ENCODE measurements at regions not wholly inside any gene's neighbourhood (a gene's known extent, or its start where the extent isn't known, plus 50 kb on each side); places are given as distances from the start of the nearest gene placed in this dataset.

DNA sequence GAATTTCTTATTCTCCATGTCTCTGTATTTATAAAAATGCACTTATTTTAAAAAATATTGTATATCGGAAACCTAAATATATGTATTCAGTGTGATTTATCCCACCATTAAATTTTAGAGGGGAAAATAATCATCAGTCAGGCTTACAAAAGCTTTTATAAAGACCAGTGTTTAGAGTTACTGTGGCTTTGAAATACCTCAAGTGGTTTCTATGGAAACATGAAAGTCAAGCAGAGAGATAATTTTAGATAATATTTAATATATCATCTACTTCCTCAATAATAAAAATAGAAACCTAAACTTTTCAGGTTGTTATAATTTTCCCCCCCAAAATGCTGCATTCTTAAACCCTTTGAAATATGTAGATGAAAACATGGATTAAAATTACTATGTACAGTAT is 332.9 kb upstream of the PITX2 start:
- Histone ChIP-seq H3K36me3 (ENCODE audit: control insufficient read depth, insufficient read depth, low read length) (no peaks in the 10 kb centered on the region), H3K4me3 (ENCODE audit: low read depth, low read length) (no peak overlapping the region), H3K9me3 (ENCODE audit: control insufficient read depth, insufficient read depth, low read depth, low read length) (no peaks in the 10 kb centered on the region), H3K9ac (ENCODE audit: low read length) (no peak overlapping the region), H3K4me1 (ENCODE audit: control insufficient read depth, insufficient read depth, low read length) (peaks cover 4% of the 10 kb centered on the region; the same call in 1 of the 2 replicates), H3K27me3 (ENCODE audit: control insufficient read depth, insufficient read depth, low read length) (no peaks in the 10 kb centered on the region), H3K27ac (ENCODE audit: low read depth, low read length) (no peak overlapping the region)

- Histone ChIP-seq H3K27ac (ENCODE audit: low read depth, low read length) (no peak overlapping the region), H3K4me1 (ENCODE audit: control insufficient read depth, insufficient read depth, low read length) (peaks cover 9% of the 10 kb centered on the region; the same call in 1 of the 2 replicates), H3K9ac (ENCODE audit: low read length) (no peak overlapping the region), H3K36me3 (ENCODE audit: control insufficient read depth, insufficient read depth, low read length) (no peaks in the 10 kb centered on the region), H3K9me3 (ENCODE audit: control insufficient read depth, insufficient read depth, low read depth, low read length) (no peaks in the 10 kb centered on the region), H3K27me3 (ENCODE audit: control insufficient read depth, insufficient read depth, low read length) (no peaks in the 10 kb centered on the region), H3K4me3 (ENCODE audit: low read depth, low read length) (no peak overlapping the region)
Observed at GRCh38 chr4:110959041-110959643, 336.3 kb upstream of the PITX2 start.

DNA sequence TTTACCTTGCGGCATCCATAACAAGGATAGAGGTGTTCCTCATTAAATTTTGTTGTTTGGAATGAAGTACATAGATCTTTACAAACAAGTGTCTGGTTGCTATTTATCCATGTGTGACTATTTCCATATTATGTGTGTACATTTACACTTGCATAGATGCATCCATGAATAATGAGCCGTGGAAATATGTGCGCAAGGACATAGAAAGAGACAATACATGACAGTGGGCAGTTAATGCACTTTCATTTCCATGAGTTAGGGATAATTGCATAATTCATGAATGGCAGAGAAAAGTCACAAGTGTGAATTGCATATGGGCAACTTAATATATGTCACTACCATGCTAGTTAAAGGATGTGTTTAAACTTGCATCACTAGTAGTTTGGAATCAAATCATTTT is 338.2 kb upstream of the PITX2 start:
- Histone ChIP-seq H3K9ac (ENCODE audit: low read length) (no peak overlapping the region), H3K27ac (ENCODE audit: low read depth, low read length) (no peak overlapping the region), H3K9me3 (ENCODE audit: control insufficient read depth, insufficient read depth, low read depth, low read length) (no peaks in the 10 kb centered on the region), H3K27me3 (ENCODE audit: control insufficient read depth, insufficient read depth, low read length) (no peaks in the 10 kb centered on the region), H3K36me3 (ENCODE audit: control insufficient read depth, insufficient read depth, low read length) (no peaks in the 10 kb centered on the region), H3K4me3 (ENCODE audit: low read depth, low read length) (no peak overlapping the region), H3K4me1 (ENCODE audit: control insufficient read depth, insufficient read depth, low read length) (peaks cover 6% of the 10 kb centered on the region; the same call in 1 of the 2 replicates)

GRCh38 chr4:110962616-110963015 is 339.7 kb upstream of the PITX2 start:
- Histone ChIP-seq H3K4me3 (ENCODE audit: low read depth, low read length) (no peak overlapping the region), H3K9ac (ENCODE audit: low read length) (no peak overlapping the region), H3K36me3 (ENCODE audit: control insufficient read depth, insufficient read depth, low read length) (no peaks in the 10 kb centered on the region), H3K27me3 (ENCODE audit: control insufficient read depth, insufficient read depth, low read length) (no peaks in the 10 kb centered on the region), H3K4me1 (ENCODE audit: control insufficient read depth, insufficient read depth, low read length) (peaks cover 6% of the 10 kb centered on the region; the same call in 1 of the 2 replicates), H3K27ac (ENCODE audit: low read depth, low read length) (no peak overlapping the region), H3K9me3 (ENCODE audit: control insufficient read depth, insufficient read depth, low read depth, low read length) (no peaks in the 10 kb centered on the region)

- no peak overlapping the region for H3K4me3 ChIP-seq (ENCODE audit: low read depth, low read length)
- no peak overlapping the region for H3K27ac ChIP-seq (ENCODE audit: low read depth, low read length)
- no peaks in the 10 kb centered on the region for H3K27me3 ChIP-seq (ENCODE audit: control insufficient read depth, insufficient read depth, low read length)
- H3K36me3 ChIP-seq (ENCODE audit: control insufficient read depth, insufficient read depth, low read length) = no peaks in the 10 kb centered on the region
- peaks cover 6% of the 10 kb centered on the region; the same call in 1 of the 2 replicates for H3K4me1 ChIP-seq (ENCODE audit: control insufficient read depth, insufficient read depth, low read length)
- no peaks in the 10 kb centered on the region for H3K9me3 ChIP-seq (ENCODE audit: control insufficient read depth, insufficient read depth, low read depth, low read length)
- no peak overlapping the region for H3K9ac ChIP-seq (ENCODE audit: low read length)
Observed at GRCh38 chr4:110963662-110964280, 340.9 kb upstream of the PITX2 start.

DNA sequence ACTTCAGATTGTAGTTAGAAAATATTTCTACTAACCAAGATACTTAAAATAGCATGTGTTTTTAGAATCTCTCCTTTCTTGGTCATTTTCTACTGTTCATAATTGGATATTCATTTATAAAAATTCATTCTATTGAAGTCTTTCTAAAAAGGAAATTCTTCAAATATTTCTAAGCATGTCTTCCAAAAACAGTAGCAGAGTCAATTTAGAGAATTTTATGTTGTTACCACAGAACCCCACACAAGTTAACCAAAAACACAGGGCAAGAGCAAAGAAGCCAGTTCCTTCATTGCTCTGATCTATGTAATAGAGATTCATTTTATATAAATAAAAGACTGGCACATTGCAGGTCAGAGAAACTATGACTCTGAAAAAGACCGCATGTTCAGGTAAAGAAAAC is 345.1 kb upstream of the PITX2 start:
- H3K27ac ChIP-seq (ENCODE audit: low read depth, low read length) = no peak overlapping the region
- H3K27me3 ChIP-seq (ENCODE audit: control insufficient read depth, insufficient read depth, low read length) = no peaks in the 10 kb centered on the region
- H3K36me3 ChIP-seq (ENCODE audit: control insufficient read depth, insufficient read depth, low read length) = no peaks in the 10 kb centered on the region
- no peaks in the 10 kb centered on the region for H3K9me3 ChIP-seq (ENCODE audit: control insufficient read depth, insufficient read depth, low read depth, low read length)
- H3K4me3 ChIP-seq (ENCODE audit: low read depth, low read length) = no peak overlapping the region
- no peak overlapping the region for H3K9ac ChIP-seq (ENCODE audit: low read length)
- no peaks in the 10 kb centered on the region for H3K4me1 ChIP-seq (ENCODE audit: control insufficient read depth, insufficient read depth, low read length)

- H3K4me1 ChIP-seq (ENCODE audit: control insufficient read depth, insufficient read depth, low read length) = no peaks in the 10 kb centered on the region
- no peak overlapping the region for H3K4me3 ChIP-seq (ENCODE audit: low read depth, low read length)
- H3K27ac ChIP-seq (ENCODE audit: low read depth, low read length) = no peak overlapping the region
- no peaks in the 10 kb centered on the region for H3K36me3 ChIP-seq (ENCODE audit: control insufficient read depth, insufficient read depth, low read length)
- H3K27me3 ChIP-seq (ENCODE audit: control insufficient read depth, insufficient read depth, low read length) = no peaks in the 10 kb centered on the region
- no peak overlapping the region for H3K9ac ChIP-seq (ENCODE audit: low read length)
- H3K9me3 ChIP-seq (ENCODE audit: control insufficient read depth, insufficient read depth, low read depth, low read length) = no peaks in the 10 kb centered on the region
Observed at GRCh38 chr4:110970642-110971041, 347.8 kb upstream of the PITX2 start.

GRCh38 chr4:110975338-110975737 is 352.5 kb upstream of the PITX2 start:
- H3K4me3 ChIP-seq (ENCODE audit: low read depth, low read length) = no peak overlapping the region
- H3K4me1 ChIP-seq (ENCODE audit: control insufficient read depth, insufficient read depth, low read length) = no peaks in the 10 kb centered on the region
- no peaks in the 10 kb centered on the region for H3K9me3 ChIP-seq (ENCODE audit: control insufficient read depth, insufficient read depth, low read depth, low read length)
- H3K9ac ChIP-seq (ENCODE audit: low read length) = no peak overlapping the region
- H3K36me3 ChIP-seq (ENCODE audit: control insufficient read depth, insufficient read depth, low read length) = no peaks in the 10 kb centered on the region
- no peaks in the 10 kb centered on the region for H3K27me3 ChIP-seq (ENCODE audit: control insufficient read depth, insufficient read depth, low read length)
- H3K27ac ChIP-seq (ENCODE audit: low read depth, low read length) = no peak overlapping the region

DNA sequence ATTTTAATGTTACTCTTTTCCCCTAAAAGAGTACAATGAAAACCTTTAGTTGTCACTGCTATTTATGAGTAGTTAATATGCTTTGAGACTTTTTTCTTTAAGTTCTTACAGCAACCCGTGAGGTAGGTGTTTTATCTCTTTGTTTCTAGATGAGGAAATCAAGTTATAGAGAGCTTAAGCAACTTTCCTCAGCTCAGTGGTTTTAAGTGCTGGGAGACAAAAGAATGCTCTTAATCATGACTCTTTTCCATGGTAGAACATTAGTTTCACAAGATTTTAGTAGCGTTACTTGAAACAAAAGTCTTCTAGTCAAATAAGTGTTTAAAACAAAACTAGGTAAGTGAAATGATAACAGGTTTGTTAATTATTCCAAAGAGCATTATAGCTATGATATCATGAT is 354.7 kb upstream of the PITX2 start:
- Histone ChIP-seq H3K9me3 (ENCODE audit: control insufficient read depth, insufficient read depth, low read depth, low read length) (no peaks in the 10 kb centered on the region), H3K9ac (ENCODE audit: low read length) (no peak overlapping the region), H3K27me3 (ENCODE audit: control insufficient read depth, insufficient read depth, low read length) (no peaks in the 10 kb centered on the region), H3K4me3 (ENCODE audit: low read depth, low read length) (no peak overlapping the region), H3K36me3 (ENCODE audit: control insufficient read depth, insufficient read depth, low read length) (no peaks in the 10 kb centered on the region), H3K27ac (ENCODE audit: low read depth, low read length) (no peak overlapping the region), H3K4me1 (ENCODE audit: control insufficient read depth, insufficient read depth, low read length) (no peaks in the 10 kb centered on the region)

DNA sequence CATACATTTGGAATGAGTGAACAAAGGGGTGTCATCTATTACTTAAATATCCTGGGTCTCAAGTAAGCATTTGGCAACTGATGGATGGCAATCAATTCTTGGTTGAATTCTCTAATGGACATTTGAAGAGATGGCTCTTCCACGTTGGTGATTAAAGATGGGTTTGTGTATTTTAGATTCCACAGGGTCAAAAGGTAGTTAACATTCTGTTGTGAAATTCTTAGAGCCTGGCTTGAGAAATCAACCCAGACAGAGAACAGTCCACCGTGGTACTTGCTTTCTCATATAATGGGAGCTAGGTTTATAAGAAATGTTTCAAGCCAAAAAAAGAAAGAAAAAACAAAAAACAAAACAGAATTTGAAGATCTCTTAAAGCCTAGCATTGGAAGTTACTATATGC is 355.9 kb upstream of the PITX2 start:
- Histone ChIP-seq H3K4me1 (ENCODE audit: control insufficient read depth, insufficient read depth, low read length) (no peaks in the 10 kb centered on the region), H3K36me3 (ENCODE audit: control insufficient read depth, insufficient read depth, low read length) (no peaks in the 10 kb centered on the region), H3K27me3 (ENCODE audit: control insufficient read depth, insufficient read depth, low read length) (no peaks in the 10 kb centered on the region), H3K9ac (ENCODE audit: low read length) (no peak overlapping the region), H3K27ac (ENCODE audit: low read depth, low read length) (no peak overlapping the region), H3K9me3 (ENCODE audit: control insufficient read depth, insufficient read depth, low read depth, low read length) (no peaks in the 10 kb centered on the region), H3K4me3 (ENCODE audit: low read depth, low read length) (no peak overlapping the region)

DNA sequence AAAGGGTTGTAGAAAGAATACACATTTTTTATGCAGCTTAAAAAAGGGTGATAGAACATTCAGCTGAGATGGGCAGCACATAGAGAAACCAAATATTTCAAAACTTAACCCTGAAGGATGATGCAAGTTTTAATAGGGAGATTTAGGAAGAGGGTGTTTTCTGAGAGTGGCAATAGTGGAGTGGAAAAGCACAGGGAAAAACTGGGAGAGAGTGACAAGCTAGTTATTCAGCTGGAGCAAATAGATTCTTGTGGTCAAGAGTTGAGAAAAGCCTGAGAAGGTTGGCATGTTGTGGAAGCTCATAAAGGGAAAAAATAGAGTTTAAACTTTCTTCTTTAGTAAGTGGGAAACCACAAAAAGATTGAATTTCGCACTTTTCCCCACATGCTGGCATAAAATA is 359.6 kb upstream of the PITX2 start:
- Histone ChIP-seq H3K4me3 (ENCODE audit: low read depth, low read length) (no peak overlapping the region), H3K27me3 (ENCODE audit: control insufficient read depth, insufficient read depth, low read length) (no peaks in the 10 kb centered on the region), H3K4me1 (ENCODE audit: control insufficient read depth, insufficient read depth, low read length) (no peaks in the 10 kb centered on the region), H3K36me3 (ENCODE audit: control insufficient read depth, insufficient read depth, low read length) (no peaks in the 10 kb centered on the region), H3K9ac (ENCODE audit: low read length) (no peak overlapping the region), H3K9me3 (ENCODE audit: control insufficient read depth, insufficient read depth, low read depth, low read length) (no peaks in the 10 kb centered on the region), H3K27ac (ENCODE audit: low read depth, low read length) (no peak overlapping the region)
